ENCODE measurements at regions not wholly inside any gene's neighbourhood (a gene's known extent, or its start where the extent isn't known, plus 50 kb on each side); places are given as distances from the start of the nearest gene placed in this dataset.
A peak's percentile ranks its signal among the peaks of the same experiment; 100 is the strongest.

DNA sequence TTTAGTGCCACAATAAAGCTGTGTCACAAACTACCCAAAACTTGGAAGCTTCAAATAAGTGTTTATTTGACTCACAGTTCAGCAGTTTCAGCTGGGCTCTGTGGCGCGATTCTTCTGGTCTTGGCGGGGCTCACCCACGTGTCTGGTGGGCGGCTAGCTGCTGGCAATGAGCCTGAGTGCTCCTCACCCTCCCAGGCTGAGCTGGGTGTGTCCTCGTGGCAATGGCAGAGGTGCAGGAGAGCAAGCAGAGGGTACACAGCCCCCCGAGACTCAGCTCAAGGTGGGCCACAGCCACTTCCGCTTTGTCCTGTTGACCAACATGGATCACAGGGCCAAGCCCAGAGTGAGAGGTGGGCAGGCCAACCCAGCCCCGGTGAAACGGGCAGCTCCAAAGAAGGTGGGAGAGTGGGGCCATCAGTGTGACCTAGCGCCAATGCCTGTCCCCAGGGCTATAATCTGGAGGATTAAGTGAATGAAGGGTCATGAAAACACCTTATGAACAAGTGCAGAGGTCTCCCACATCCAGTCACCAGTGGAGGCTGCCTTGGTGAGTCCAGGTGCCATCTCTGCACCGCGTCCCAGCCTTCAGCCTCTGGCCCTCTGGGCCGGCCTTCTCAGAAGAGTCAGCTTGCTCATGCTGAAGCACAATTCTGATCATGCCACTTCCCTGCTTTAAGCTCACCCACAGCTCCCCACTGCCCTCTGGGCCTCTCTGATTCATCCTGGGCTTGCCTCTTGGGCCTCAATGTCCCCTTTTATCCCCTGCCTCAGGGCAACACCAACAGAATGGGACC lies 74.6 kb upstream of the RTL6 start:
- Histone ChIP-seq H3K4me3 (ENCODE audit: low read depth, low read length) (no peak overlapping the region), H3K27ac (ENCODE audit: extremely low read depth, low read depth, low read length) (no peak overlapping the region), H3K4me1 (ENCODE audit: control insufficient read depth, insufficient read depth, low read length) (no peaks in the 10 kb centered on the region), H3K36me3 (ENCODE audit: control insufficient read depth in 2 of 2, insufficient read depth in 1 of 2, low read length in 2 of 2) (no peaks in the 10 kb centered on the region), H3K9me3 (ENCODE audit: control insufficient read depth, insufficient read depth, low read depth, low read length) (no peaks in the 10 kb centered on the region)
- ChIA-PET POLR2A (no interaction called here), CTCF (interaction anchor here (0.6 to 1.1 kb wide), 2 partner anchors 325 to 491 kb away, joined by 3 read pairs; no protein-coding TSS in a partner anchor)
- peak; percentile 81 for TF ChIP-seq ZFHX2 (tag by site-specific recombination; conservative IDR thresholded peaks at IDR 0.05)
- TF ChIP-seq EGR2 (tag by site-specific recombination; IDR thresholded peaks at IDR 0.05; ENCODE audit: low read depth), result peak; percentile 62
- TF ChIP-seq ZNF843 (tag by site-specific recombination; IDR thresholded peaks at IDR 0.05), result no peak
- no peak for TF ChIP-seq ZNF596 (tag by site-specific recombination; IDR thresholded peaks at IDR 0.05)

DNA sequence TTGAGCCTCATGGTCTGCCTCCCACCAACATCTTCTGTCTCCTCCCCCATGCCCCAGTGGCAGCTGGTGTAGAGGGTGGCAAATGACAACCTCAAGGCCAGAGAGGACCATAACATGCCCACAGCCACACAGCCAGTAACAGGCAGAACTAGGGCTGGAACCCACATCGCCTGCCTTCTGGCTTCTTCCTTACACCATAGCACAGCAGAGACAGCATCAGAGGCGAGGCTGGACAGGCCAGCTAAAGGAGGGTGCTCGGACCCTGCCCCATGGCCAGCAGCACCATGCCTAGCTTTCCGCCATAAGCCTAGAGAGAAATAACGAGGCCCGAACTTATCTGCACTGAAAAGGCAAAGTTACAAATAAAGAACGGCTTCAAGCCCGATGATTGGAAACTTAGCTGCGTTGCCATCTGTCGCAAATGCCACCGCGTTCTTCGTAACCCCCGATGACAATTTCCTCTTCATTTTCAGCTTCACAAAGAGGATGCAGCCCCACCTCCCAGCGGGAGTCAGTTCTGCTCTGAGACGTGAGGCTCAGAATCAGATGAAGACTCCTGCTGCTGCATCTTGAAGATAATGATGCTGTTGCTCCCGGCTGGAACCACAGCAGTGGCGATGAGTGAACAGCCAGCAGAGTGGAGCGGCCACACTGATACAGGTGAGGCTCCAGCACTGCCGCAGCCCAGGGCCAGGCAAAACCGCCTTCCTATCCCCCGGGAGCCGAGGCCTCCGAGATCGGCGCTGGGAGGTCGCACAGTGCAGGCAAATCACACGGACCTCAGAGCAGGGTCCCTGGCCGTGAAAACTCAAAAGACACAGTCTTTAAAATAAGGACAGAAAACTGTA lies 73.8 kb upstream of the RTL6 start:
- CTCF ChIA-PET, result interaction anchor here (1.1 to 1.2 kb wide), 2 partner anchors 490 to 579 kb away, joined by 3 to 7 read pairs; no protein-coding TSS in a partner anchor
- TF ChIP-seq SP3 (tag by site-specific recombination; IDR thresholded peaks at IDR 0.05) (no peak), ZNF747 (tag by site-specific recombination; IDR thresholded peaks at IDR 0.05) (no peak), ZNF214 (tag by site-specific recombination; IDR thresholded peaks at IDR 0.05; ENCODE audit: borderline replicate concordance) (no peak), ZNF174 (tag by site-specific recombination; IDR thresholded peaks at IDR 0.05) (no peak), ZFP37 (tag by site-specific recombination; IDR thresholded peaks at IDR 0.05) (no peak), ZNF202 (tag by site-specific recombination; IDR thresholded peaks at IDR 0.05; ENCODE audit: borderline replicate concordance) (no peak), MYNN (tag by site-specific recombination; IDR thresholded peaks at IDR 0.05; ENCODE audit: borderline replicate concordance) (no peak), ZNF610 (tag by site-specific recombination; IDR thresholded peaks at IDR 0.05; ENCODE audit: borderline replicate concordance) (no peak), HOXC10 (CRISPR knock-in tag; IDR thresholded peaks at IDR 0.05) (no peak), ZBTB8A (tag by site-specific recombination; IDR thresholded peaks at IDR 0.05) (no peak), ZBTB7A (tag by site-specific recombination; IDR thresholded peaks at IDR 0.05; ENCODE audit: low read depth) (no peak), ZNF341 (tag by site-specific recombination; IDR thresholded peaks at IDR 0.05; ENCODE audit: low read depth) (no peak)
- TF ChIP-seq, protein P1, sequence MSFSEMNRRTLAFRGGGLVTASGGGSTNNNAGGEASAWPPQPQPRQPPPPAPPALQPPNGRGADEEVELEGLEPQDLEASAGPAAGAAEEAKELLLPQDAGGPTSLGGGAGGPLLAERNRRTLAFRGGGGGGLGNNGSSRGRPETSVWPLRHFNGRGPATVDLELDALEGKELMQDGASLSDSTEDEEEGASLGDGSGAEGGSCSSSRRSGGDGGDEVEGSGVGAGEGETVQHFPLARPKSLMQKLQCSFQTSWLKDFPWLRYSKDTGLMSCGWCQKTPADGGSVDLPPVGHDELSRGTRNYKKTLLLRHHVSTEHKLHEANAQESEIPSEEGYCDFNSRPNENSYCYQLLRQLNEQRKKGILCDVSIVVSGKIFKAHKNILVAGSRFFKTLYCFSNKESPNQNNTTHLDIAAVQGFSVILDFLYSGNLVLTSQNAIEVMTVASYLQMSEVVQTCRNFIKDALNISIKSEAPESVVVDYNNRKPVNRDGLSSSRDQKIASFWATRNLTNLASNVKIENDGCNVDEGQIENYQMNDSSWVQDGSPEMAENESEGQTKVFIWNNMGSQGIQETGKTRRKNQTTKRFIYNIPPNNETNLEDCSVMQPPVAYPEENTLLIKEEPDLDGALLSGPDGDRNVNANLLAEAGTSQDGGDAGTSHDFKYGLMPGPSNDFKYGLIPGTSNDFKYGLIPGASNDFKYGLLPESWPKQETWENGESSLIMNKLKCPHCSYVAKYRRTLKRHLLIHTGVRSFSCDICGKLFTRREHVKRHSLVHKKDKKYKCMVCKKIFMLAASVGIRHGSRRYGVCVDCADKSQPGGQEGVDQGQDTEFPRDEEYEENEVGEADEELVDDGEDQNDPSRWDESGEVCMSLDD (tag by site-specific recombination; IDR thresholded peaks at IDR 0.05), result no peak
- TF ChIP-seq, protein P2, sequence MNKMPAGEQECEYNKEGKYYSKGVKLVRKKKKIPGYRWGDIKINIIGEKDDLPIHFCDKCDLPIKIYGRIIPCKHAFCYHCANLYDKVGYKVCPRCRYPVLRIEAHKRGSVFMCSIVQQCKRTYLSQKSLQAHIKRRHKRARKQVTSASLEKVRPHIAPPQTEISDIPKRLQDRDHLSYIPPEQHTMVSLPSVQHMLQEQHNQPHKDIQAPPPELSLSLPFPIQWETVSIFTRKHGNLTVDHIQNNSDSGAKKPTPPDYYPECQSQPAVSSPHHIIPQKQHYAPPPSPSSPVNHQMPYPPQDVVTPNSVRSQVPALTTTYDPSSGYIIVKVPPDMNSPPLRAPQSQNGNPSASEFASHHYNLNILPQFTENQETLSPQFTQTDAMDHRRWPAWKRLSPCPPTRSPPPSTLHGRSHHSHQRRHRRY (tag by site-specific recombination; IDR thresholded peaks at IDR 0.05), result no peak
- TF ChIP-seq, protein P3, sequence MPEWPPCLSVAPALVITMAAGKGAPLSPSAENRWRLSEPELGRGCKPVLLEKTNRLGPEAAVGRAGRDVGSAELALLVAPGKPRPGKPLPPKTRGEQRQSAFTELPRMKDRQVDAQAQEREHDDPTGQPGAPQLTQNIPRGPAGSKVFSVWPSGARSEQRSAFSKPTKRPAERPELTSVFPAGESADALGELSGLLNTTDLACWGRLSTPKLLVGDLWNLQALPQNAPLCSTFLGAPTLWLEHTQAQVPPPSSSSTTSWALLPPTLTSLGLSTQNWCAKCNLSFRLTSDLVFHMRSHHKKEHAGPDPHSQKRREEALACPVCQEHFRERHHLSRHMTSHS (tag by site-specific recombination; IDR thresholded peaks at IDR 0.05), result no peak

More for the DNA sequence above, 73.8 kb upstream of the RTL6 start:
- Histone ChIP-seq H3K4me1 (ENCODE audit: control insufficient read depth, insufficient read depth, low read length) (no peaks in the 10 kb centered on the region), H3K9me3 (ENCODE audit: control insufficient read depth, insufficient read depth, low read depth, low read length) (no peaks in the 10 kb centered on the region), H3K36me3 (ENCODE audit: control insufficient read depth in 2 of 2, insufficient read depth in 1 of 2, low read length in 2 of 2) (no peaks in the 10 kb centered on the region), H3K4me3 (ENCODE audit: low read depth, low read length) (no peak overlapping the region), H3K27ac (ENCODE audit: extremely low read depth, low read depth, low read length) (no peak overlapping the region)
- POLR2A ChIA-PET, result no interaction called here
